GM21447 (cell line): ENCODE measurements at regions not wholly inside any gene's neighbourhood (a gene's known extent, or its start where the extent isn't known, plus 50 kb on each side); places are given as distances from the start of the nearest gene placed in this dataset.

ENCODE experiments used
- ATAC-seq: cut with Tn5 transposase; IDR thresholded peaks from one replicate; pipeline ENCODE4 v1.9.1; 2021; ENCODE audit not compliant: unreplicated experiment

- ATAC-seq: no peak
Measured at GRCh38 chr6:163659803-163660202, 245.3 kb downstream of the QKI start.

GRCh38 chr6:163655217-163656121 lies 241.0 kb downstream of the QKI start:
- peak; percentile 67 for ATAC-seq

- ATAC-seq: no peak
Measured at GRCh38 chr6:163651915-163652668, 237.6 kb downstream of the QKI start.

- ATAC-seq: no peak
Measured at GRCh38 chr6:163651426-163651825, 236.9 kb downstream of the QKI start.

- no peak for ATAC-seq
Measured at GRCh38 chr6:163648868-163649267, 234.3 kb downstream of the QKI start.

- no peak for ATAC-seq
Measured at GRCh38 chr6:163647624-163648023, 233.1 kb downstream of the QKI start.

GRCh38 chr6:163646866-163647265 lies 232.3 kb downstream of the QKI start:
- ATAC-seq: no peak

- ATAC-seq: no peak
Measured at GRCh38 chr6:163646133-163646532, 231.6 kb downstream of the QKI start.

- ATAC-seq: no peak
Measured at GRCh38 chr6:163645560-163645959, 231.0 kb downstream of the QKI start.

GRCh38 chr6:163643866-163644265 lies 229.3 kb downstream of the QKI start:
- ATAC-seq: no peak

- ATAC-seq: no peak
Measured at GRCh38 chr6:163641706-163642105, 227.2 kb downstream of the QKI start.

- ATAC-seq: no peak
Measured at GRCh38 chr6:163640641-163641040, 226.1 kb downstream of the QKI start.

GRCh38 chr6:163637524-163637923 lies 223.0 kb downstream of the QKI start:
- peak; percentile 92 for ATAC-seq

- no peak for ATAC-seq
Measured at GRCh38 chr6:163635731-163636364, 221.3 kb downstream of the QKI start.

- no peak for ATAC-seq
Measured at GRCh38 chr6:163635315-163635714, 220.8 kb downstream of the QKI start.

GRCh38 chr6:163634211-163635171 lies 220.0 kb downstream of the QKI start:
- ATAC-seq: no peak

- ATAC-seq: no peak
Measured at GRCh38 chr6:163630991-163631390, 216.5 kb downstream of the QKI start.

GRCh38 chr6:163630572-163630971 lies 216.1 kb downstream of the QKI start:
- ATAC-seq: no peak

GRCh38 chr6:163630096-163630495 lies 215.6 kb downstream of the QKI start:
- no peak for ATAC-seq
